ENCODE measurements at regions not wholly inside any gene's neighbourhood (a gene's known extent, or its start where the extent isn't known, plus 50 kb on each side); places are given as distances from the start of the nearest gene placed in this dataset.

GRCh38 chr5:5770825-5771224 lies 348.3 kb downstream of the ICE1 start:
- TF ChIP-seq, protein P1, sequence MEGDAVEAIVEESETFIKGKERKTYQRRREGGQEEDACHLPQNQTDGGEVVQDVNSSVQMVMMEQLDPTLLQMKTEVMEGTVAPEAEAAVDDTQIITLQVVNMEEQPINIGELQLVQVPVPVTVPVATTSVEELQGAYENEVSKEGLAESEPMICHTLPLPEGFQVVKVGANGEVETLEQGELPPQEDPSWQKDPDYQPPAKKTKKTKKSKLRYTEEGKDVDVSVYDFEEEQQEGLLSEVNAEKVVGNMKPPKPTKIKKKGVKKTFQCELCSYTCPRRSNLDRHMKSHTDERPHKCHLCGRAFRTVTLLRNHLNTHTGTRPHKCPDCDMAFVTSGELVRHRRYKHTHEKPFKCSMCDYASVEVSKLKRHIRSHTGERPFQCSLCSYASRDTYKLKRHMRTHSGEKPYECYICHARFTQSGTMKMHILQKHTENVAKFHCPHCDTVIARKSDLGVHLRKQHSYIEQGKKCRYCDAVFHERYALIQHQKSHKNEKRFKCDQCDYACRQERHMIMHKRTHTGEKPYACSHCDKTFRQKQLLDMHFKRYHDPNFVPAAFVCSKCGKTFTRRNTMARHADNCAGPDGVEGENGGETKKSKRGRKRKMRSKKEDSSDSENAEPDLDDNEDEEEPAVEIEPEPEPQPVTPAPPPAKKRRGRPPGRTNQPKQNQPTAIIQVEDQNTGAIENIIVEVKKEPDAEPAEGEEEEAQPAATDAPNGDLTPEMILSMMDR (IDR thresholded peaks at IDR 0.05), result no peak
- TF ChIP-seq POLR2A (IDR thresholded peaks at IDR 0.05), result no peak
